PC-3 (cell line): ENCODE measurements at regions not wholly inside any gene's neighbourhood (a gene's known extent, or its start where the extent isn't known, plus 50 kb on each side); places are given as distances from the start of the nearest gene placed in this dataset.

Source experiments
- ATAC-seq: fragments of 200-7000 bp; cut with Tn5 transposase; 2 replicates; pipeline ENCODE4 v1.9.1; 2020; ENCODE audit warnings: mild to moderate bottlenecking, moderate library complexity
- BruUV-seq: library from RNA; stranded (reverse); fragments of 400-500 nt; replicated peaks from 2 replicates; lab custom pipeline; 2021; lab: Mats Ljungman, UMichigan
- CTCF ChIA-PET: fragments of 300-600 bp; sonication (Branson Sonifier 250); formaldehyde crosslinking; loops from one replicate; lab custom pipeline; 2022; ENCODE audit warnings: antibody characterized with exemption; lab: Charles Lee
- POLR2A ChIA-PET: fragments of 300-600 bp; sonication (Branson Sonifier 250); formaldehyde crosslinking; loops from one replicate; lab custom pipeline; 2022; ENCODE audit warnings: antibody characterized with exemption; ENCODE audit not compliant: unreplicated experiment; lab: Charles Lee
- DNase-seq: peaks from one replicate; pipeline ENCODE4 v3.0.0-alpha.2; 2015
- H2AFZ ChIP-seq: fragments of 300-600 bp; sonication (generic); 2 replicates; pipeline ENCODE4 v1.6.0; 2016; ENCODE audit warnings: antibody characterized with exemption, low read length
- H3F3A ChIP-seq: fragments of 300-600 bp; sonication (generic); one replicate; pipeline ENCODE4 v1.6.0; 2017; ENCODE audit warnings: antibody characterized with exemption, low read length, control low read depth, mild to moderate bottlenecking; ENCODE audit not compliant: unreplicated experiment
- H3K27ac ChIP-seq: fragments of 300-600 bp; sonication (generic); 2 replicates; pipeline ENCODE4 v1.5.1; 2016; ENCODE audit warnings: mild to moderate bottlenecking, low read length
- H3K27me3 ChIP-seq: fragments of 300-600 bp; sonication (generic); 2 replicates; pipeline ENCODE4 v1.6.1; 2016; ENCODE audit warnings: low read length, mixed read lengths
- H3K36me3 ChIP-seq: fragments of 300-600 bp; sonication (generic); 2 replicates; pipeline ENCODE4 v1.6.1; 2016; ENCODE audit warnings: low read depth, mixed run types, low read length, mixed read lengths
- H3K4me1 ChIP-seq: fragments of 300-600 bp; sonication (generic); 2 replicates; pipeline ENCODE4 v1.5.1; 2016; ENCODE audit warnings: low read length; ENCODE audit not compliant: insufficient read depth
- H3K4me2 ChIP-seq: fragments of 300-600 bp; sonication (generic); 2 replicates; pipeline ENCODE4 v1.6.0; 2016; ENCODE audit warnings: low read length
- H3K4me3 ChIP-seq: fragments of 300-600 bp; sonication (generic); 2 replicates; pipeline ENCODE4 v1.5.1; 2016; ENCODE audit warnings: mild to moderate bottlenecking, low read length, mixed read lengths
- H3K79me2 ChIP-seq: fragments of 300-600 bp; sonication (generic); 2 replicates; pipeline ENCODE4 v1.6.1; 2017; ENCODE audit warnings: low read length, mixed read lengths
- H3K9ac ChIP-seq: fragments of 300-600 bp; sonication (generic); 2 replicates; pipeline ENCODE4 v1.6.0; 2016; ENCODE audit warnings: mild to moderate bottlenecking, low read length
- H3K9me2 ChIP-seq: fragments of 300-600 bp; sonication (generic); replicated peaks from 2 replicates; pipeline ENCODE4 v1.6.1; 2016; ENCODE audit warnings: mixed run types, low read length, mixed read lengths
- H3K9me3 ChIP-seq: fragments of 300-600 bp; sonication (generic); 2 replicates; pipeline ENCODE4 v1.6.1; 2016; ENCODE audit warnings: low read length, mixed read lengths
- H4K20me1 ChIP-seq: fragments of 300-600 bp; sonication (generic); 2 replicates; pipeline ENCODE4 v1.6.1; 2016; ENCODE audit warnings: low read length, mixed read lengths
- CTCF ChIP-seq: fragments of 300-600 bp; sonication (generic); conservative IDR thresholded peaks from 2 replicates; pipeline ENCODE4 v1.5.1; 2017; ENCODE audit warnings: antibody characterized with exemption, low read depth, mild to moderate bottlenecking, low read length
- EZH2 ChIP-seq: fragments of 300-600 bp; sonication (generic); IDR thresholded peaks from one replicate; pipeline ENCODE4 v1.6.1; 2017; ENCODE audit warnings: antibody characterized with exemption, mild to moderate bottlenecking, low read length; ENCODE audit not compliant: unreplicated experiment
- EZH2phosphoT487 ChIP-seq: fragments of 300-600 bp; sonication (generic); IDR thresholded peaks from 2 replicates; pipeline ENCODE4 v1.6.1; 2018; ENCODE audit warnings: mild to moderate bottlenecking, antibody characterized with exemption, low read length, borderline replicate concordance
- intact Hi-C: fragments of 100-400 bp; cut with micrococcal nuclease; formaldehyde crosslinking; loops from 2 replicates; pipeline ENCODE4 v1.9.0; 2023

GRCh38 chr11:69889400-69890318 lies 70.4 kb upstream of the FGF3 start:
- no peaks in the 10 kb centered on the region for H3K27me3 ChIP-seq
- H3K9me3 ChIP-seq, result no peaks in the 10 kb centered on the region
- H3K4me2 ChIP-seq, result no peak overlapping the region
- TF ChIP-seq CTCF (no peak), EZH2 (no peak), EZH2phosphoT487 (no peak)
- H3K4me3 ChIP-seq, result no peak overlapping the region
- ChIA-PET CTCF (interaction anchor here (0.6 kb wide), 1 partner anchor 11 kb away, joined by 3 read pairs; no protein-coding TSS in a partner anchor), POLR2A (no interaction called here)
- H2AFZ ChIP-seq, result no peak overlapping the region
- H3K9me2 ChIP-seq, result no peaks in the 10 kb centered on the region
- DNase-seq (no peak), ATAC-seq (no peak)
- H4K20me1 ChIP-seq, result no peaks in the 10 kb centered on the region
- BruUV-seq, result no TSS peak
- no peak overlapping the region for H3K27ac ChIP-seq
- H3K4me1 ChIP-seq, result peaks cover 5% of the 10 kb centered on the region; the same call in 1 of the 2 replicates
- no peaks in the 10 kb centered on the region for H3K79me2 ChIP-seq
- H3F3A ChIP-seq, result no peaks in the 10 kb centered on the region
- H3K9ac ChIP-seq, result no peak overlapping the region
- intact Hi-C loops, result loop anchor here (2.0 kb wide), 1 partner anchor 205 kb away; no protein-coding TSS in a partner anchor
- H3K36me3 ChIP-seq, result no peaks in the 10 kb centered on the region

DNA sequence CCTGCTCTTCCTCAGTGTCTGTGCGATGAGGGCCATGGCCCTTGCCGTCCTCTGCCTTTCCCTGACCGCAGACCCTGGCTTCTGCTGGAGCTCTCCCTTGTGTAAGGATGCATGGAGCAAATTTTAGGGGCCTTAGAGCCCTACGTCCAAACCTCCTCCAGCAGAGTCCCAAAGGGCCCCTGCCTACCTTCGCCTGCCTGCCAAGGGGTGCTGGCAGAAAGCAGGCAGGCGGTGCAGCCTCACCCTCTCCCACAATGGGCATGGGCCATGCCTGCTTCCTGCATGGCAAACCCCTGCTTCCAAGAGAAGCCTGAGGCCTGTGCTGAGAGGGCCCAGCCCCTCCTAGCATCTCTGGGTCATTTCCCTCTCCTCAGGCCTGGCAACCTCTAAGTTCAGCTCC lies 71.3 kb upstream of the FGF3 start:
- Histone ChIP-seq H4K20me1 (no peaks in the 10 kb centered on the region), H3F3A (no peaks in the 10 kb centered on the region), H3K79me2 (no peaks in the 10 kb centered on the region), H3K4me2 (no peak overlapping the region), H3K9me2 (no peaks in the 10 kb centered on the region), H3K9ac (no peak overlapping the region), H3K9me3 (no peaks in the 10 kb centered on the region), H3K36me3 (no peaks in the 10 kb centered on the region), H3K4me3 (no peak overlapping the region), H3K27ac (no peak overlapping the region), H3K27me3 (no peaks in the 10 kb centered on the region), H3K4me1 (peaks cover 5% of the 10 kb centered on the region; the same call in 1 of the 2 replicates), H2AFZ (no peak overlapping the region)
- DNase-seq (no peak), ATAC-seq (no peak)
- no TSS peak for BruUV-seq
- TF ChIP-seq EZH2phosphoT487 (no peak), CTCF (no peak), EZH2 (no peak)
- intact Hi-C loops, result no loop called here
- ChIA-PET CTCF (no interaction called here), POLR2A (no interaction called here)
